Islet of Langerhans (tissue), 1 donor: ENCODE measurements at regions not wholly inside any gene's neighbourhood (a gene's known extent, or its start where the extent isn't known, plus 50 kb on each side); places are given as distances from the start of the nearest gene placed in this dataset.

Experiments
- FAIRE-seq: peaks from one replicate; lab custom pipeline; 2011; peaks lifted over from hg19 to GRCh38; lab: Jason Lieb, UNC

- FAIRE-seq, result no peak
Observed at GRCh38 chr22:47582067-47582466, 819.6 kb downstream of the TBC1D22A start.

- FAIRE-seq, result no peak
Observed at GRCh38 chr22:47580121-47580520, 817.7 kb downstream of the TBC1D22A start.

- no peak for FAIRE-seq
Observed at GRCh38 chr22:47576908-47577307, 814.5 kb downstream of the TBC1D22A start.

DNA sequence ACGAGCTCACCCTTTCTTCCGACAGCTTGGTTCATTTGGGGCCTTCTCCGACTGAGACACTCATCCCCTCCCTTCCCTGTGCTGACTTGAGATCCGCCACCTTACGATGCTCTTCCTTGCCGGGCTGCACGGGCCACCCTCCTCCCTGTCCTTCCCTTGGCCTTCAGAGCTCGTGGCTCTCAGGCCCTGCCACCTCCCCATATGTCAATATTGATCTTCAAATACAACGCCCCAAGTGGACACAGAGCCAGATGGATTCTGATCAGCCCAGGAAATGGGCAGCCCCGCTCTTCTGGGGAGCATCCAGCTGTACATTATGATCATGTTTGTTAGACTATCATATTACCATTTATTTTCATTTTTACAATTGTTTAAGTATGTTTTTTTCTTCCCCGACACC is 812.8 kb downstream of the TBC1D22A start:
- FAIRE-seq, result no peak

DNA sequence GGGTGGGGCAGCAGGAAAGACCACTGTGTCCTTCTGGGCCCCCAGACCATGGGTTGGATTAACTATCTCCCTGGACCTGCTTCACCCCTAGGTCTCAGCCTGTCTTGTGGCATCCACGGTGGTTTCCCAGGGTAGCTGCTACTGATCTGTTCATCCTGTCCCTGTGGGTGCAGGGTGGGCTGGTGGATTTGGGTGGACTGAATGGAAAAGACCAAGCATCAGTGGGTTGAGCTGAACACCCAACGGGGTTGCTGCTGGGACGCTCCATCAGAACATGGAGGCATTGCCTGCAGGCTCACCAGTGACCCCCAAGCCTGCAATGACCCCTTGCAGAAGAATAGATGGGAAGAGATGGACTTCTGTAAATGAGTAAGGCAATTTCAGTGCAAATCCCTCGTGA is 812.1 kb downstream of the TBC1D22A start:
- no peak for FAIRE-seq

GRCh38 chr22:47573141-47573540 is 810.7 kb downstream of the TBC1D22A start:
- FAIRE-seq, result no peak

GRCh38 chr22:47572443-47572842 is 810.0 kb downstream of the TBC1D22A start:
- FAIRE-seq, result no peak

GRCh38 chr22:47571616-47572015 is 809.2 kb downstream of the TBC1D22A start:
- FAIRE-seq, result no peak

- no peak for FAIRE-seq
Observed at GRCh38 chr22:47570851-47571250, 808.4 kb downstream of the TBC1D22A start.

GRCh38 chr22:47570300-47570685 is 807.8 kb downstream of the TBC1D22A start:
- no peak for FAIRE-seq

DNA sequence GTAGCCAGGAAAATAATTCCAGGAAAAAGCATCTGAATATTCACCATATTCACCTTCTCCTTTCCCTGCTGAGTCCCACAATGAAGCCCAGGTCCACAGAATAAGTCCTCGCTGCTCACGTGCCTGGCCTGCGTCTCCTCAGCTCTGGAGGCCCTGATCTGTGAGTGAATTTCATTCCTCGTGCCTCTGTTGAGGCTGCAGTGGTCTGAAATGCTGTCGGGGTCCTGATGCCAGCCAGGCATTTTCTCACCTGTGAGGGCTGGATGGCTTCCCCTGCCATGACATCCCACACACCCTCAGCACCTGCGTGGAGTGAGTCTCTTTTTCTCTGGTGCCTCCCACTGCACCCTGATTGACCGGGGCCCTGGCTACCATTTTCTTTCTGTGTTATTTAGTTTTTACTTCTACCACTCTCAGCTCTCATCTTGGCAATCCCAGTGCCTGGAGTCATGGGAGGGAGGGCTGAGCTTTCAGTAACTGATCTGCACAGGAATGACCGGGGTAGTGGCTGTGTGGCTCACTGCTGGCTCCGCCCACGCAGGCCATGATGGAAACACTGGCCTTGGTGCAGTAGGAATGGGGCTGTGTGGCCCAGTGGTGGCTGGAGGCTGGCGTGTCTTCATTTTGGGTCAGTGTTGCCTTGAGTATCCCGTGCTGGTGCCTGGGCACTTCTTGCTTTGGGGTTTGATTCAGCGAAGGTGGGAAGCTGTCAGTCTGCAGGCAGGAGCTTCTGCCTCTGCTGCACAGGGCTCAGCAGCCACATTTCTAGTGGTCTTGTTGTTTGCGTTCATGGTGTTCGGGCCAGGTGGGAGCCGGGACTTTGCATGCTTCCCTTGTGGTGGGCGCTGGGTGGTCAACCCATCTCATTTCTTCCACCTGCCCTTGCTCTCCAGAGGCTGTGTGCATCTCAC is 807.2 kb downstream of the TBC1D22A start:
- no peak for FAIRE-seq

DNA sequence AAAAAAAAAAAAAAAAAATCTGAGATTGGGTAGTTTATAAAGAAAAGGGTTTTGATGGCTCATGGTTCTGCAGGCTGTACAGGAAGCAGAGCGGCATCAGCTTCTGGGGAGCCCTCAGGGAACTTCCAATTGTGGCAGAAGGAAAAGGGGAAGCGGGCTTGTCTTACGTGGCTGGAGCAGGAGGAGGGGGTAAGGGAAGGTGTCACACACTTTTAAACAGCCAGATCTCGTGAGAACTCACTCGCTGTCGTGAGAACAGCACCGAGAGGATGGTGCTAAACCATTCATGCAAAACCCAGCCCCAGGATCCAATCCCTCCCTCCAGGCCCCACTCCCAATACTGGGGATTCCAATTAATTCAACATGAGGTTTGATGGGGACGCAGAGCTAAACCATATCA is 806.2 kb downstream of the TBC1D22A start:
- no peak for FAIRE-seq

DNA sequence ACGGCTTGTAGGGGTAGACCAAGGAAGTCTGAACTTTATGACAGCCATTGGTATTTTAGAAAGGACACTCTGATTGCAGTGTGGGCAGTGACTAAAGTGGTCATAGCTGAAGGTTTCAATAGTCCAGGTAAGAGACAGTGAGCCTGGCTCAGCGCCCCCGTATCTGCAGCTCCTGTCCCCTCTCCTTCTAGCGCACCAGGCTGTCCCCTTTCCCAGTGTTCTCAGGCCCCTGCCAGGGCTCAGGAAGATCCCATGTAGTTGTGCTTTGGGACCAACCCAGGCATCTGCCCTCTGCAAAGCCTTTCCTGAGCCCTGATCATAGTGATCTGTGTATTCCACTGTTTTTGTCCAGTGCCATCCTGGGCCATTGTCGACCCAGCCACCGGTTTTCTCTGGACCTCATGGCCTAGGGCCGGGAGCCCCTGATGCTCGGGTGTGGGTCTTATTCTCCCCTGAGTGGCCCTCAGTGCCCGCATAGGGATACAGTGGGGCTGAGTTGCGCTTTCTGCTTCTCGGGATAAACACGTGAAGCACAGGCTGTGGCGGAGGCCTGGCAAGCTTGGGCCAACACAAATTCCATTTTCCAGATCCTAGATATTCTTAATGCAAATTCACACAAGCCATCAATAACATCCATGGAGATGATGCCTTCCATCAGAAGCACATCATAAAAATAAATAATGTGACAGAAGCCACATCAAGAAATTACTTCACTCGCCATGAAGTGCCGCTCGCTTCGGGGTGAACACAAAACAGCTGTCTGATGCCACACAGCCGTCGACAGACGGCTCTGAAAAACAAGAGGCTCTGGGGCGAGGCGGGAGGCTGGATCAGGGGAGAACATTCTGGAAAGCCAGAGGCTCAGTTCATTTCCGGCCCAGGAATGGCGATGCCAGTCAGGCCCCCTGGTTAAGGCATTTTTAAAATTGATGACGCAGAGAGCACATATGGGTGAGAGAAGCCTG is 805.0 kb downstream of the TBC1D22A start:
- FAIRE-seq, result no peak

DNA sequence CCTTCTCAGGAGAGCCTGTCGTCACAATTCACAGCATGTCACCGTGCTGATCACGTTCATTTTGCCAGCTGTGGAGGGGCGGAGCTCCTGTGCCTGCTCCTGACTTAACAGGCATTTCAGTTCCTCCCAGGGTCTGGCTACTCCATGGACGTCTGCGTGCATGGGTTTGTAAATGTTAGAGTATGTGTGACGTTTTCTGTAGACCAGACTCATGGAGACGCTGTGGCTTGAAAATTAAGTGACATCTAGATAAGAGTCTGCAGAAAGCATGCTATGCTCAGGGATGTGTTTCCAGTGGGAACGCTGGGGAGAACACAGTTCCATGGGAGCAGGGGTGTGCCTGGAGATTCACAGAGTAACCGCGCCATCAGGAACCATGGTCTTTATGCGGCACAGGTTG is 804.0 kb downstream of the TBC1D22A start:
- no peak for FAIRE-seq

DNA sequence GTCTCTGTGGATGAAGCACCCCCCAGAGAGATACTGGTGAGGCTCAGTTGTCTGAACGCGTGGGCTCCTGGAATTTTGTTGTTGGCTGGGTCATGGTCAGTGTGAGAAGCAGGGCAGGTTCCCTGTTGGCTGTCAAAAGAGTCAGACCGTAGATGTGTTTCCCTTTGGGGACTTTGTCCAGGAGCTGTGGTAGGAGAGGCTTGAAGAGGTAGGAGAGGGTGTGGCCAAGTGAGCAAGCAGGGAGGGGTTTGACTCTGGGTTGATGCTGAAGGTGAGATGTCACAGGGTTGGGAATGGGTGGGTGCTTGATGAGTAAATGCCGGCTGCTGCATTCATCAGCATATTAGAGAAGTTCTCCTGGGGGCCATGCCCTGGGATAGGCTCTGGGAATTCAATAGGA is 803.2 kb downstream of the TBC1D22A start:
- no peak for FAIRE-seq

GRCh38 chr22:47564651-47565434 is 802.4 kb downstream of the TBC1D22A start:
- FAIRE-seq, result no peak

DNA sequence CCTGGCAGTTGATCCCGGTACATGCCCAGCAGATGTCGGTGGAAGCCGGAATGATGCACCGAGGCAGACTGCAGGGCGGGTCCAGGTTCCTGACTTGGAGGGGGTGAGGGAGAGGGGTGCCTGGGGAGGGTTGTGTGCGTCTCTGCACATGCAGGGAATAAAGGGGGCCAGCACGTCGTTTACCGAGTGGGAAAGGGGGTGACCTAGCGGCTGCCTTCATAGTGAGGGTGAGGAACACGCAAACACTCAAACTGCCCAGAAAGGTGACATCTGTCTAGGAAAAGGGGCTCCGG is 801.7 kb downstream of the TBC1D22A start:
- no peak for FAIRE-seq

DNA sequence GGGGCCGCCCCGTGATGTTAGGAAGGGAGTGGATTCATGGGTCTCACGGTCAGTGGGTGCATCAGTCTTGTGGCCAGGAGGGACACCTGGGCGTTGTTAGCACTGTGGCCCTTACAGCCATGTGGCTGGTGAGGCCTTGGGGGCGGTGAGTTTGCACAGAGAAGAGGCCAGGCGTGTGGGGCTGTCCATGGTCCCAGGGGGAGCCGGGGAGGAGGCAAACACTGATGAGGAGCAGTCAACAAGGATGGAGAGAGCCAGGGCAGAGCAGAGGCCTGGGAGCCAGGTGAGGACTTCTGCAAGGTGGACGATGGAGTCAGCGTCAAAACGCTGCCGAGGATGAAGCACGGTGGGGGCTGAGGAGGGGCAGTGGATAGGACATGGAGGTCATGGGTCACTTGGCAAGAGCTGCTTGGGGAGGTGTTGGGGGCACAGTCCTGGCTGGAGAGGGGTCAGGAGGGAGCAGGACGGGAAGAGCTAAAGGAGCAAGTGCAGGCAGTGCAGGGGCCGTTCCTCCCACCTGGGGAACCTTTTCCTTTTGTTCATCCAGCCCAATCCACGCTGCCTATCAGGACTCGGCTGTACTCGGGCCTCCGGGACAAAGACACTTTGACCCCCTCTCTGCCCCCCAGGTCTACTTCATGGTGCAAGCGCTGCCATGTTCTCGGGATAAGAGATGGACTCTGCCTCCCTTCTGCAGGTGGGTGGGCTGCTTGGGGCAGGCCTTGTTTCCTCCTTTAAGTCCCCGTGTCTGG is 801.1 kb downstream of the TBC1D22A start:
- no peak for FAIRE-seq

- no peak for FAIRE-seq
Observed at GRCh38 chr22:47561766-47562165, 799.3 kb downstream of the TBC1D22A start.

DNA sequence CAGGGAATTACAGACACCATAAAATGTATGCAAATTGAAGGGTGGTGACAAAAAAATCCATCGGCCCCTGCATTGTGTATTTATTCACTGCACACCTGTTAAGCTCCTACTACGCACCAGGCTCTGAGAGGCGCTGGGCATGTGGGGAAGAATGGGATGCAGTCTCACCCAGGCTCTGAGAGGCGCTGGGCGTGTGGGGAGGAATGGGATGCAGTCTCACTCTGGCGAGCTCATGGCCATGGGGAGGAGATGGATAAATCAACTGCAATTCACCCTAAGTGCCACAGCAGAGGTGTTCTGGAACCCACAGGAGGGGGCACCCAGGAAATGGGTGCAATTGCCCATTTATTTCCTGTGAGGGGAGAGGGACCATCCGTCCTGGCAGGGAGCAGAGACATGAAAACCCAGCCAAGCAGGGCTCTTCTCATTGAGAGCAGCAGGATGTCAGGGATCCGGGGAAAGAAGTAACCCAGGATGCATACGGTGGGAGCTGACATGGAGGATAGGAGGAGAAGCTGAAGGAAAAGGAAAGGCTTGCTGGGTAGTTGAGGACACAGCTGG is 798.7 kb downstream of the TBC1D22A start:
- FAIRE-seq, result no peak
